ENCODE measurements at regions not wholly inside any gene's neighbourhood (a gene's known extent, or its start where the extent isn't known, plus 50 kb on each side); places are given as distances from the start of the nearest gene placed in this dataset.

GRCh38 chr10:33506838-33507661 lies 172.6 kb upstream of the NRP1 start:
- TF ChIP-seq CTCF (IDR thresholded peaks at IDR 0.05) (no peak), POLR2A (IDR thresholded peaks at IDR 0.05) (no peak)
